Psoas muscle (tissue), 7 donors: ENCODE measurements at regions not wholly inside any gene's neighbourhood (a gene's known extent, or its start where the extent isn't known, plus 50 kb on each side); places are given as distances from the start of the nearest gene placed in this dataset.

ENCODE experiments used
- ATAC-seq, 4 donors: fragments of 200-7000 bp; cut with Tn5 transposase; one replicate each; pipeline ENCODE4 v1.9.1; 2020; ENCODE audit warnings: moderate library complexity in 3 of 4, mild to moderate bottlenecking in 2 of 4
- DNase-seq, 2 donors: peaks; one replicate each; pipeline ENCODE4 v3.0.0-alpha.2; 2020
- H3K27ac ChIP-seq: fragments of 200-600 bp; one replicate; pipeline ENCODE4 v1.8.0; 2022
- H3K27me3 ChIP-seq, 3 donors: fragments of 200-600 bp in 1 of 3; one replicate each; pipeline versions ENCODE4 v1.6.1 to v1.8.0; 2013 to 2022; ENCODE audit warnings: low read length in 2 of 3, mild to moderate bottlenecking in 2 of 3, moderate library complexity in 1 of 3; ENCODE audit not compliant: insufficient read depth in 3 of 3
- H3K36me3 ChIP-seq, 2 donors: fragments of 200-600 bp in 1 of 2; one replicate each; pipeline versions ENCODE4 v1.6.1 to v1.8.0; 2013 to 2022; ENCODE audit warnings: low read depth in 1 of 2, mild to moderate bottlenecking in 1 of 2, moderate library complexity in 1 of 2; ENCODE audit not compliant: insufficient read depth in 1 of 2
- H3K4me1 ChIP-seq: fragments of 200-600 bp; one replicate; pipeline ENCODE4 v1.8.0; 2022
- H3K4me3 ChIP-seq: fragments of 200-600 bp; one replicate; pipeline ENCODE4 v1.8.0; 2022; ENCODE audit warnings: mild to moderate bottlenecking
- H3K9me3 ChIP-seq: fragments of 200-600 bp; one replicate; pipeline ENCODE4 v1.8.0; 2022
- WGBS, 3 donors: extraction: QIAGEN DNeasy Blood & Tissue Kit; methylation state at CpG; one replicate each; pipeline versions ENCODE4 v1.1.6 to v1.1.7; 2013; 5-methylcytosine and 5-hydroxymethylcytosine counted together
- intact Hi-C, 2 donors: fragments of 100-400 bp; cut with DNase I; formaldehyde crosslinking; loops; one replicate each; pipeline versions ENCODE4 v1.11.0 to v1.14.2; 2022
- TF ChIP-seq, protein P1 (sequence below): fragments of 200-600 bp; IDR thresholded peaks from one replicate; pipeline ENCODE4 v1.8.0; 2022; ENCODE audit warnings: antibody characterized with exemption
- donor health status: healthy with polysubstance abuse.
- donor health status: DM: no; HTN: no; CAD: no; lungs with moderate emphysema.
- donor health status: Bipolar disorder and iron deficiency.
- donor health status: healthy.
- donor health status: DM: yes; HTN: yes; CAD: no.
- donor health status: DM: no; HTN: no; CAD: no.
- donor health status: DM: yes; HTN: yes; CAD: no.

- no peaks in the 10 kb centered on the region for H3K27me3 ChIP-seq
- DNase-seq (no peak), ATAC-seq (no peak)
- H3K9me3 ChIP-seq = no peaks in the 10 kb centered on the region
- no peak overlapping the region for H3K4me3 ChIP-seq
- no peak overlapping the region for H3K27ac ChIP-seq
- intact Hi-C loops = no loop called here
- H3K36me3 ChIP-seq = no peaks in the 10 kb centered on the region
- H3K4me1 ChIP-seq = no peaks in the 10 kb centered on the region
- 65 to 88% (median 82%) methylated on average over 2 of the region's 2 CpGs for WGBS, 3 donors
- TF ChIP-seq, protein P1, sequence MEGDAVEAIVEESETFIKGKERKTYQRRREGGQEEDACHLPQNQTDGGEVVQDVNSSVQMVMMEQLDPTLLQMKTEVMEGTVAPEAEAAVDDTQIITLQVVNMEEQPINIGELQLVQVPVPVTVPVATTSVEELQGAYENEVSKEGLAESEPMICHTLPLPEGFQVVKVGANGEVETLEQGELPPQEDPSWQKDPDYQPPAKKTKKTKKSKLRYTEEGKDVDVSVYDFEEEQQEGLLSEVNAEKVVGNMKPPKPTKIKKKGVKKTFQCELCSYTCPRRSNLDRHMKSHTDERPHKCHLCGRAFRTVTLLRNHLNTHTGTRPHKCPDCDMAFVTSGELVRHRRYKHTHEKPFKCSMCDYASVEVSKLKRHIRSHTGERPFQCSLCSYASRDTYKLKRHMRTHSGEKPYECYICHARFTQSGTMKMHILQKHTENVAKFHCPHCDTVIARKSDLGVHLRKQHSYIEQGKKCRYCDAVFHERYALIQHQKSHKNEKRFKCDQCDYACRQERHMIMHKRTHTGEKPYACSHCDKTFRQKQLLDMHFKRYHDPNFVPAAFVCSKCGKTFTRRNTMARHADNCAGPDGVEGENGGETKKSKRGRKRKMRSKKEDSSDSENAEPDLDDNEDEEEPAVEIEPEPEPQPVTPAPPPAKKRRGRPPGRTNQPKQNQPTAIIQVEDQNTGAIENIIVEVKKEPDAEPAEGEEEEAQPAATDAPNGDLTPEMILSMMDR = no peak
Observed at GRCh38 chr2:149827585-149828126, 240.1 kb upstream of the MMADHC start.

DNA sequence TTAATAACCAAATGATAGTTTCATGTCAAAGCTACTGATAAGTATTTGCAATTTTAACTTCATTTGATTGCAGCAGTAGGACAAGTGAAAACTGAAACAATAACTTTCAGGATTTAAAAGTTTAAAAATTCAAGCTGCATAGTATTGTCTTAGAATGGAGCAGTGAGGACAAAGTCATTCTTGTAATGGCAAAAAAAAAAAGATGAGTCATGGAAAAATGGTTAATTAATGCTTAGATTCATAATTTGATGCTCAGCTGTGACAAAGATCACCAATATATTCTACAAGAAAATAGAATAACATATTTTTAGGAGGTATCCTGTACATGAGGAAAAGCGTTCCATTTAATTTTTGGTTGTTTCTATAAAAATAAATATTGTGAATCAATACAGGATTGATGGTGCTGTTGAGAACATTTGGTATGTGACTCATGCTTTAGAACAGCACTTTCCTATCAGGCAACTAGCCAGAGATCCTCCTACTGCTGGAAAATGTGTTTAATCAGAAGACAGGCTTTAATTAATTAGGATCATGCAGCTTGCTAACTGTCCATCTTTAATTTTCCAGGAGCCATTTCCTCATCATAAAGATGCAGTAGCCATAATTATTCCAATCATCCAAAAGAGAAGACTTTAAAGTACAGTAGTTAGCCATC lies 239.0 kb upstream of the MMADHC start:
- intact Hi-C loops = no loop called here

GRCh38 chr2:149825473-149825872 lies 237.9 kb upstream of the MMADHC start:
- intact Hi-C loops = no loop called here
- Histone ChIP-seq H3K27ac (no peak overlapping the region), H3K27me3 (no peaks in the 10 kb centered on the region), H3K4me3 (no peak overlapping the region), H3K9me3 (no peaks in the 10 kb centered on the region), H3K4me1 (no peaks in the 10 kb centered on the region), H3K36me3 (no peaks in the 10 kb centered on the region)
- WGBS, 3 donors = 72 to 80% (median 77%) methylated on average over 4 of the region's 4 CpGs
- no peak for DNase-seq
- TF ChIP-seq, protein P1 = no peak
- ATAC-seq = no peak

More for the DNA sequence above, 239.0 kb upstream of the MMADHC start:
- no peaks in the 10 kb centered on the region for H3K36me3 ChIP-seq
- H3K9me3 ChIP-seq = no peaks in the 10 kb centered on the region
- no peak overlapping the region for H3K27ac ChIP-seq
- ATAC-seq = no peak
- WGBS, 3 donors = 78 to 83% (median 82%) methylated on average over 1 of the region's 1 CpG
- no peak overlapping the region for H3K4me3 ChIP-seq
- H3K4me1 ChIP-seq = no peaks in the 10 kb centered on the region
- no peak for DNase-seq
- H3K27me3 ChIP-seq = no peaks in the 10 kb centered on the region
- TF ChIP-seq, protein P1 = no peak

DNA sequence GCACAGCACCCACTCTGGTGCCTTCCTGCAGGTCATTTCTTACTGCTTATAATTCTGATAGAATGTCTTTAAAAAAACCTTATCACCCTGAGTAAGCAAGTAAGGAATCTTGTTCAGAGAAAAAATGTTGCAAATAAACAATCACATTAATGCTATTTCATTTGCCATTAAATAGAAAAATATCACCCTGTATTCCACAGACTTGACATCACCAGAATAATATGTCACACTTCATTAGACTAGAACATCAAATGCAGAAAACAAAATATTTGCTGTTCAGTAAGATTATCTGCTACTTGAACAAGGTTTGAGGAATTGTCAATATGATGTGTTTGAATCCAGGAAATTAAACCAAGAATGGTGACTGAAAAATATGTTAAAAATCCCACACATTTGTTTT lies 236.6 kb upstream of the MMADHC start:
- DNase-seq (no peak), ATAC-seq (no peak)
- TF ChIP-seq, protein P1 = no peak
- intact Hi-C loops = no loop called here
- Histone ChIP-seq H3K27ac (no peak overlapping the region), H3K4me1 (no peaks in the 10 kb centered on the region), H3K36me3 (no peaks in the 10 kb centered on the region), H3K9me3 (no peaks in the 10 kb centered on the region), H3K27me3 (no peaks in the 10 kb centered on the region), H3K4me3 (no peak overlapping the region)
